GM12878 (cell line): ENCODE measurements at regions not wholly inside any gene's neighbourhood (a gene's known extent, or its start where the extent isn't known, plus 50 kb on each side); places are given as distances from the start of the nearest gene placed in this dataset.

Experiments
- ATAC-seq: fragments of 200-7000 bp; cut with Tn5 transposase; 3 replicates; pipeline ENCODE4 v1.9.1; 2020; ENCODE audit warnings: mild to moderate bottlenecking, moderate library complexity
- BruUV-seq: library from RNA; stranded (reverse); fragments of 400-500 nt; replicated peaks from 2 replicates; lab custom pipeline; 2021; lab: Mats Ljungman, UMichigan
- CTCF ChIA-PET: fragments of 300-600 bp; sonication (Branson Sonifier 250); formaldehyde crosslinking; extraction: SDS; loops from one replicate; lab custom pipeline; 2021; ENCODE audit warnings: inconsistent platforms; lab: Yijun Ruan, JAX
- POLR2A ChIA-PET: fragments of 350-600 bp; formaldehyde crosslinking; extraction: SDS; loops from one replicate; lab custom pipeline; 2021; ENCODE audit warnings: inconsistent platforms; lab: Charles Lee
- RAD21 ChIA-PET: fragments of 300-600 bp; sonication (Branson Sonifier 250); formaldehyde crosslinking; loops from one replicate; lab custom pipeline; 2023; ENCODE audit warnings: antibody characterized with exemption; ENCODE audit not compliant: unreplicated experiment; lab: Charles Lee
- SMC1A ChIA-PET: fragments of 300-600 bp; sonication (Branson Sonifier 250); formaldehyde crosslinking; loops from one replicate; lab custom pipeline; 2023; ENCODE audit not compliant: unreplicated experiment, uncharacterized antibody; lab: Charles Lee
- DNase-seq: peaks from one replicate; pipeline ENCODE4 v3.0.0-alpha.2; 2011; ENCODE audit warnings: low read depth, low spot score
- FAIRE-seq: peaks from 3 replicates; lab custom pipeline; 2011; peaks lifted over from hg19 to GRCh38; lab: Jason Lieb, UNC
- H2AFZ ChIP-seq: 2 replicates; pipeline ENCODE4 v1.6.0; 2011; ENCODE audit warnings: low read depth, low read length, control low read depth; ENCODE audit not compliant: control insufficient read depth
- H3K27ac ChIP-seq: 2 replicates; pipeline ENCODE4 v1.5.1; 2011; ENCODE audit warnings: control low read depth; ENCODE audit not compliant: control insufficient read depth, insufficient read depth
- H3K27me3 ChIP-seq, 2 experiments: replicated peaks in 1 of 2; 2 replicates each; pipeline versions ENCODE4 v1.6.0 to v1.6.1; 2011; ENCODE audit warnings: low read length in 1 of 2; ENCODE audit not compliant: control insufficient read depth in 2 of 2, insufficient read depth in 2 of 2
- H3K36me3 ChIP-seq, 2 experiments: 2 replicates each; pipeline ENCODE4 v1.5.1; 2011; ENCODE audit warnings: low read length in 1 of 2; ENCODE audit not compliant: control insufficient read depth in 2 of 2, insufficient read depth in 2 of 2
- H3K4me1 ChIP-seq: 2 replicates; pipeline ENCODE4 v1.6.1; 2011; ENCODE audit warnings: mild to moderate bottlenecking, low read length, moderate library complexity, mixed read lengths; ENCODE audit not compliant: control insufficient read depth, insufficient read depth
- H3K4me2 ChIP-seq: 2 replicates; pipeline ENCODE4 v1.6.0; 2011; ENCODE audit warnings: control low read depth; ENCODE audit not compliant: control insufficient read depth, insufficient read depth
- H3K4me3 ChIP-seq: fragments of 200-600 bp; sonication (generic); 2 replicates; pipeline ENCODE4 v1.5.1; 2016
- H3K79me2 ChIP-seq: 2 replicates; pipeline ENCODE4 v1.6.0; 2011; ENCODE audit warnings: low read length; ENCODE audit not compliant: control insufficient read depth, insufficient read depth
- H3K9ac ChIP-seq: 2 replicates; pipeline ENCODE4 v1.8.0; 2011; ENCODE audit warnings: low read length, control low read depth, mixed read lengths; ENCODE audit not compliant: control insufficient read depth, insufficient read depth
- H3K9me3 ChIP-seq: replicated peaks from 3 replicates; pipeline ENCODE4 v1.5.1; 2011; ENCODE audit warnings: mild to moderate bottlenecking, low read length; ENCODE audit not compliant: control insufficient read depth, insufficient read depth
- H4K20me1 ChIP-seq: 2 replicates; pipeline ENCODE4 v1.6.0; 2011; ENCODE audit not compliant: control insufficient read depth, insufficient read depth
- BHLHE40 ChIP-seq, 2 experiments: fragments of 450-650 bp in 1 of 2; IDR thresholded peaks; 2 replicates each; pipeline ENCODE4 v1.6.1; 2011 to 2017; ENCODE audit warnings: low read depth in 2 of 2, borderline replicate concordance in 1 of 2, improper control_type of control experiment in 1 of 2, low read length in 1 of 2, mild to moderate bottlenecking in 1 of 2
- BRCA1 ChIP-seq: IDR thresholded peaks from 2 replicates; pipeline ENCODE4 v1.6.1; 2011; ENCODE audit warnings: low read depth, low read length, improper control_type of control experiment
- CHD1 ChIP-seq: IDR thresholded peaks from 2 replicates; pipeline ENCODE4 v1.6.1; 2012; ENCODE audit warnings: low read depth, low read length, improper control_type of control experiment
- CHD2 ChIP-seq: IDR thresholded peaks from 2 replicates; pipeline ENCODE4 v1.6.1; 2011; ENCODE audit warnings: low read depth, low read length, improper control_type of control experiment, borderline replicate concordance
- HDAC6 ChIP-seq: fragments of 200-600 bp; sonication (generic); IDR thresholded peaks from one replicate; pipeline ENCODE4 v1.8.0; 2017; ENCODE audit warnings: antibody characterized with exemption; ENCODE audit not compliant: unreplicated experiment
- JUNB ChIP-seq: IDR thresholded peaks from 2 replicates; pipeline ENCODE4 v1.6.1; 2016; ENCODE audit warnings: antibody characterized with exemption, mild to moderate bottlenecking
- NRF1 ChIP-seq: conservative IDR thresholded peaks from 2 replicates; pipeline ENCODE4 v1.6.1; 2011; ENCODE audit warnings: mild to moderate bottlenecking, low read depth, low read length, improper control_type of control experiment
- POLR2AphosphoS2 ChIP-seq: IDR thresholded peaks from 2 replicates; pipeline ENCODE4 v1.6.1; 2011; ENCODE audit warnings: low read depth, mild to moderate bottlenecking, low read length, improper control_type of control experiment, moderate library complexity
- SREBF1 ChIP-seq: IDR thresholded peaks from 2 replicates; pipeline ENCODE4 v1.6.1; 2012; ENCODE audit warnings: mild to moderate bottlenecking, low read length
- SRF ChIP-seq, 2 experiments: IDR thresholded peaks; 2 replicates each; pipeline ENCODE4 v1.6.1; 2011; ENCODE audit warnings: low read depth in 2 of 2, low read length in 2 of 2, mild to moderate bottlenecking in 1 of 2, moderate library complexity in 1 of 2
- TCF3 ChIP-seq: IDR thresholded peaks from 2 replicates; pipeline ENCODE4 v1.6.1; 2012; ENCODE audit warnings: low read depth, mild to moderate bottlenecking, low read length, borderline replicate concordance; ENCODE audit not compliant: insufficient read depth
- ZZZ3 ChIP-seq: IDR thresholded peaks from 2 replicates; pipeline ENCODE4 v1.6.1; 2011; ENCODE audit warnings: low read depth; ENCODE audit not compliant: control insufficient read depth, insufficient read length
- WGBS: methylation state at CpG from one replicate; pipeline ENCODE4 v1.1.6; 2016; ENCODE audit warnings: low lambda C conversion rate; ENCODE audit not compliant: insufficient replicate concordance, insufficient coverage; ENCODE audit errors: missing lambda C conversion rate; 5-methylcytosine and 5-hydroxymethylcytosine counted together
- in situ Hi-C: fragments of 300-500 bp; cut with MboI; formaldehyde crosslinking; loops from 9 replicates; pipeline ENCODE4 v1.14.3; 2018; ENCODE audit warnings: mixed read lengths
- intact Hi-C: fragments of 100-400 bp; cut with micrococcal nuclease; formaldehyde crosslinking; loops from one replicate; pipeline ENCODE4 v1.14.2; 2022; ENCODE audit not compliant: unreplicated experiment
- TF ChIP-seq, protein P1 (sequence below): IDR thresholded peaks from 2 replicates; pipeline ENCODE4 v1.6.1; 2012; ENCODE audit warnings: low read depth, low read length, improper control_type of control experiment
- TF ChIP-seq, protein P2 (sequence below): IDR thresholded peaks from 2 replicates; pipeline ENCODE4 v1.6.1; 2011; ENCODE audit warnings: low read depth, mild to moderate bottlenecking, low read length, moderate library complexity, borderline replicate concordance; ENCODE audit errors: extremely low read depth

DNA sequence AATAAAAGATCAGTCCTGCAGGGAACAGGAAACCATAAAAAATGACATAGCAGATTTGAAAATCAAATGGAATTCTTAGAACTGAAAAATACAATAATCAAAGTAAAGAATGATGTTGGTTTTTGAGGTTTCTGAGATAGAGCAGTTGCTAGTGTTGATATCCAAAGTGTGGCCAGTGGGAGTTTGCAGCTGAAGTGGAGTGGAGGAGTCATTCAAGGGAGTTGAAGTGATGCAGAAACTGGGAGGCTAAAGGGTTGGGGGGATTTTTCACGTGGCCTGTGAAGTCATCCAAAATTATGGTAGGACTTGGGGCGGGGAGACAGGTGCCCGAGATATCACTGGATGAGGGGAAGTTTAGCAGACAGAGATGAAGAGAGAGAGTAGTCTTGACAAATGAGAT, 123.6 kb downstream of the CDC5L start:
- no peaks in the 10 kb centered on the region for H3K9me3 ChIP-seq
- no peak overlapping the region for H3K27ac ChIP-seq
- no peaks in the 10 kb centered on the region for H3K79me2 ChIP-seq
- no peaks in the 10 kb centered on the region for H4K20me1 ChIP-seq
- FAIRE-seq (no peak), ATAC-seq (no peak), DNase-seq (no peak)
- ChIA-PET CTCF (no interaction called here), POLR2A (no interaction called here), SMC1A (interaction anchor here (0.6 kb wide), 1 partner anchor 76 kb away, joined by 3 read pairs; no protein-coding TSS in a partner anchor), RAD21 (no interaction called here)
- no peaks in the 10 kb centered on the region for H3K4me1 ChIP-seq
- intact Hi-C loops (no loop called here), in situ Hi-C loops (no loop called here)
- BruUV-seq = no TSS peak
- no peak overlapping the region for H2AFZ ChIP-seq
- H3K9ac ChIP-seq = no peak overlapping the region
- H3K4me3 ChIP-seq = no peak overlapping the region
- H3K36me3 ChIP-seq = no peaks in the 10 kb centered on the region
- no peaks in the 10 kb centered on the region for H3K27me3 ChIP-seq
- no peak overlapping the region for H3K4me2 ChIP-seq
- WGBS = 0% methylated on average over 3 of the region's 3 CpGs
- TF ChIP-seq ZZZ3 (no peak), JUNB (no peak), CHD2 (no peak), SRF (IDR thresholded peaks at IDR 0.05; ENCODE audit: low read depth in 2 of 2, low read length in 2 of 2) (no peak)

DNA sequence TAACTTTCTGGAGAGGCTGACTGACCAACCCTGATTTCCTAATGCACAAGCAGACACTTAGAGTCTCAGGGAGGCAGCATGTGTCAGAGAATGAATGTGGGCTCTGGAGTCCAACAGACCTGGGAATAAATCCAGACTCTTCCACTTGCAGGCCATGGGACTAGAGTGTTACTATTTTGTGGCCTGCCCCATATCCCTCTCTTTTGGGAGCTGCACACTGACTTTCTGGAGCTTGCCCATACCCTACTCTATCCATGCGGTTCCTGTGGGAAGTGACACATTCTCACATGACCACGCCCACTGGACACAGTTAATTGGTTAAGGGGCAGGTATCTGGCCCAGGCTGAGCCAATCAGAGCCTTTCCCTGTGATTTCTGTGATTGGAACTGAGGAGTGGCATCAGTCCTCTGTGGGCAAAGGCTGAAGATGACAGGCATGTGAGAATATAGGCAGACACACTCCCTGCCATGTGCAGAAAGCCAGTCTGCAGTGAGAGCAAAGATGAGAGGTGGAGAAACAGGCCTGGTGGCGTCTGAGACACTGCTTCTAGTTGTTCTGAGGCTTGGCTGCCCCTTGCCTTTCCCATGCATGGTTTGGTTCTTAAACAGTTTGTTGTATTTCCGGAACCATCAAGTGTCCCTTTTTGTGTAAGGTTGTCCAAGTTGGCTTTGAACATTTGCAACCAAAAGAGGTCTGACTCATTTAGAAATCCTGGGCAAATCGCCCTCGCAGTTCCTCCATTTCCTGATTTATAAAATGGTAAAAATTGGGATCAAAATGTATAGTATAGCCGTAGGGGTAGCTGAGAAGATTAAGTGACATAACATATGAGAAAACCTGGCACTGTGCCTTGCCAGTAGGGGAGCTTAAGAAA, 125.6 kb downstream of the CDC5L start:
- ChIA-PET RAD21 (no interaction called here), CTCF (no interaction called here), POLR2A (no interaction called here), SMC1A (no interaction called here)
- intact Hi-C loops = no loop called here
- Histone ChIP-seq H3K27me3 (no peaks in the 10 kb centered on the region), H3K4me1 (no peaks in the 10 kb centered on the region), H3K9ac (no peak overlapping the region), H3K36me3 (no peaks in the 10 kb centered on the region), H3K27ac (no peak overlapping the region), H4K20me1 (no peaks in the 10 kb centered on the region), H2AFZ (no peak overlapping the region), H3K9me3 (no peaks in the 10 kb centered on the region), H3K4me2 (no peak overlapping the region), H3K79me2 (no peaks in the 10 kb centered on the region), H3K4me3 (no peak overlapping the region)
- in situ Hi-C loops = no loop called here
- DNase-seq (no peak), ATAC-seq (no peak; the same call in 2 of the 3 replicates), FAIRE-seq (no peak)
- BruUV-seq = no TSS peak
- TF ChIP-seq NRF1 (no peak), POLR2AphosphoS2 (no peak), BHLHE40 (IDR thresholded peaks at IDR 0.05; ENCODE audit: borderline replicate concordance in 1 of 2, low read depth in 2 of 2, low read length in 1 of 2) (no peak), BRCA1 (no peak), HDAC6 (no peak), CHD1 (no peak), SREBF1 (no peak), TCF3 (no peak)
- TF ChIP-seq, protein P1, sequence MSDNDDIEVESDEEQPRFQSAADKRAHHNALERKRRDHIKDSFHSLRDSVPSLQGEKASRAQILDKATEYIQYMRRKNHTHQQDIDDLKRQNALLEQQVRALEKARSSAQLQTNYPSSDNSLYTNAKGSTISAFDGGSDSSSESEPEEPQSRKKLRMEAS = no peak
- TF ChIP-seq, protein P2, sequence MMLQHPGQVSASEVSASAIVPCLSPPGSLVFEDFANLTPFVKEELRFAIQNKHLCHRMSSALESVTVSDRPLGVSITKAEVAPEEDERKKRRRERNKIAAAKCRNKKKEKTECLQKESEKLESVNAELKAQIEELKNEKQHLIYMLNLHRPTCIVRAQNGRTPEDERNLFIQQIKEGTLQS = no peak
- 8% methylated on average over 7 of the region's 7 CpGs for WGBS
